ENCODE measurements at regions not wholly inside any gene's neighbourhood (a gene's known extent, or its start where the extent isn't known, plus 50 kb on each side); places are given as distances from the start of the nearest gene placed in this dataset.
"Not testable (repeated sequence)": the region's sequence is repeated elsewhere in the genome, so short reads cannot be mapped to it uniquely, and the experiment has no call there.

DNA sequence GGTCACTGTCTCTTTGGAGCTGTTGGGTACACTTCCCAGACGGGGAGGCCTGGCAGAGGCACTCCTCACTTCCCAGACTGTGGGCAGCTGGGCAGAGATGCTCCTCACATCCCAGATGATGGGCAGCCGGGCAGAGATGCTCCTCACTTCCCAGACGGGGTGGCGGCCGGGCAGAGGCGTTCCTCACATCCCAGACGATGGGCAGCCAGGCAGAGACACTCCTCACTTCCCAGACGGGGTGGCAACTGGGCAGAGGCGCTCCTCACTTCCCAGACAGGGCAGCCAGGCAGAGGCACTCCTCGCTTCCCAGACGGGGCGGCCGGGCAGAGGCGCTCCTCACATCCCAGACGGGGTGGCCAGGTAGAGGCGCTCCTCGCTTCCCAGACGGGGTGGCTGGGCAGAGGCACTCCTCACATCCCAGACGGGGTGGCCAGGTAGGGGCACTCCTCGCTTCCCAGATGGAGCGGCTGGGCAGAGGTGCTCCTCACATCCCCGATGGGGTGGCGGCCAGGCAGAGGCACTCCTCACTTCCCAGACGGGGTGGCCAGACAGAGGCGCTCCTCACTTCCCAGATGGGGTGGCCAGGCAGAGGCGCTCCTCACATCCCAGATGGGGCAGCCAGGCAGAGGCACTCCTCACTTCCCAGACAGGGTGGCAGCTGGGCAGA, 833.1 kb upstream of the RAG2 start:
- H3K9ac ChIP-seq (ENCODE audit: insufficient read depth, low read depth, low read length); H3K4me2 ChIP-seq (ENCODE audit: low read depth, low read length); in situ Hi-C loops (cut with HindIII; ENCODE audit: extremely low pct_ligation_motif_present, low pct_unique_long_range_greater_than_20kb); POLR2A ChIA-PET; H4K20me1 ChIP-seq (ENCODE audit: insufficient read depth, low read length); H3K27ac ChIP-seq (ENCODE audit: extremely low read length, insufficient read depth, low read length); CTCF ChIA-PET (ENCODE audit: low intra/inter-chr PET ratio, low total read pairs); H3K27me3 ChIP-seq (ENCODE audit: control insufficient read depth in 1 of 2, insufficient read depth in 2 of 2, low read length in 2 of 2); FAIRE-seq; intact Hi-C loops (cut with micrococcal nuclease; ENCODE audit: unreplicated experiment); H3K36me3 ChIP-seq (replicated peaks in 1 of 2; ENCODE audit: control insufficient read depth in 1 of 2, insufficient read depth in 2 of 2, low read length in 2 of 2); BruUV-seq (replicated peaks); H3K4me1 ChIP-seq (ENCODE audit: insufficient read depth, low read length); DNase-seq (ENCODE audit: low spot score); ATAC-seq; H3K79me2 ChIP-seq (ENCODE audit: insufficient read depth, low read length); H2AFZ ChIP-seq (ENCODE audit: low read length); H3K4me3 ChIP-seq (replicated peaks in 1 of 3; ENCODE audit: insufficient read depth in 1 of 3, low read depth in 2 of 3, low read length in 3 of 3): not testable (repeated sequence)
- WGBS (ENCODE audit: low lambda C conversion rate) = 10% methylated on average over 3 of the region's 26 CpGs
- peaks cover 27% of the 10 kb centered on the region for H3K9me3 ChIP-seq (ENCODE audit: low read length)

- DNase-seq (ENCODE audit: low spot score) (no peak), FAIRE-seq (no peak), ATAC-seq (no peak)
- H4K20me1 ChIP-seq (ENCODE audit: insufficient read depth, low read length) = no peaks in the 10 kb centered on the region
- POLR2A ChIA-PET = no interaction called here
- H3K27ac ChIP-seq (ENCODE audit: extremely low read length, insufficient read depth, low read length) = no peak overlapping the region
- no peaks in the 10 kb centered on the region for H3K79me2 ChIP-seq (ENCODE audit: insufficient read depth, low read length)
- H3K4me1 ChIP-seq (ENCODE audit: insufficient read depth, low read length) = no peaks in the 10 kb centered on the region
- H3K4me3 ChIP-seq (replicated peaks in 1 of 3; ENCODE audit: insufficient read depth in 1 of 3, low read depth in 2 of 3, low read length in 3 of 3) = no peak overlapping the region
- no peak overlapping the region for H3K4me2 ChIP-seq (ENCODE audit: low read depth, low read length)
- no peaks in the 10 kb centered on the region for H3K27me3 ChIP-seq (ENCODE audit: control insufficient read depth in 1 of 2, insufficient read depth in 2 of 2, low read length in 2 of 2)
- no TSS peak for BruUV-seq (replicated peaks)
- CTCF ChIA-PET (ENCODE audit: low intra/inter-chr PET ratio, low total read pairs) = no interaction called here
- H3K36me3 ChIP-seq (replicated peaks in 1 of 2; ENCODE audit: control insufficient read depth in 1 of 2, insufficient read depth in 2 of 2, low read length in 2 of 2) = no peaks in the 10 kb centered on the region
- H2AFZ ChIP-seq (ENCODE audit: low read length) = no peak overlapping the region
- no peak overlapping the region for H3K9ac ChIP-seq (ENCODE audit: insufficient read depth, low read depth, low read length)
- peaks cover 85% of the 10 kb centered on the region for H3K9me3 ChIP-seq (ENCODE audit: low read length)
- intact Hi-C loops (cut with micrococcal nuclease; ENCODE audit: unreplicated experiment) = no loop called here
- in situ Hi-C loops (cut with HindIII; ENCODE audit: extremely low pct_ligation_motif_present, low pct_unique_long_range_greater_than_20kb) = no loop called here
- TF ChIP-seq U2AF2 (IDR thresholded peaks at IDR 0.05; ENCODE audit: low read depth, low read length) = no peak
- no peak for TF ChIP-seq ZBTB40 (IDR thresholded peaks at IDR 0.05)
- no peak for TF ChIP-seq ZBTB40 (CRISPR knock-in tag; IDR thresholded peaks at IDR 0.05)
- TF ChIP-seq, protein P1, sequence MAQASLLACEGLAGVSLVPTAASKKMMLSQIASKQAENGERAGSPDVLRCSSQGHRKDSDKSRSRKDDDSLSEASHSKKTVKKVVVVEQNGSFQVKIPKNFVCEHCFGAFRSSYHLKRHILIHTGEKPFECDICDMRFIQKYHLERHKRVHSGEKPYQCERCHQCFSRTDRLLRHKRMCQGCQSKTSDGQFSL (CRISPR knock-in tag; IDR thresholded peaks at IDR 0.05) = no peak
- no peak for TF ChIP-seq RFXAP (CRISPR knock-in tag; IDR thresholded peaks at IDR 0.05; ENCODE audit: borderline replicate concordance)
- TF ChIP-seq ZNF644 (CRISPR knock-in tag; IDR thresholded peaks at IDR 0.05; ENCODE audit: low read depth) = no peak
- no peak for TF ChIP-seq MXI1 (IDR thresholded peaks at IDR 0.05; ENCODE audit: borderline replicate concordance, low read depth, low read length)
- TF ChIP-seq HHEX (CRISPR knock-in tag; IDR thresholded peaks at IDR 0.05) = no peak
- no peak for TF ChIP-seq PCBP1 (IDR thresholded peaks at IDR 0.05; ENCODE audit: borderline replicate concordance, low read depth, low read length)
These were observed 824.5 kb upstream of the RAG2 start for GRCh38 chr11:37422511-37422910.

Data from HepG2 (cell line).